HFFc6 (cell line): ENCODE measurements at regions not wholly inside any gene's neighbourhood (a gene's known extent, or its start where the extent isn't known, plus 50 kb on each side); places are given as distances from the start of the nearest gene placed in this dataset.

ENCODE experiments used
- DNase-seq: peaks from one replicate; pipeline ENCODE4 v3.0.0-alpha.2; 2018
- H3K27ac Mint-ChIP-seq: 2 replicates; pipeline ENCODE4 v1.8.0; 2020; ENCODE audit warnings: mild to moderate bottlenecking, mixed read lengths
- H3K27me3 Mint-ChIP-seq: 2 replicates; pipeline ENCODE4 v1.8.0; 2021; ENCODE audit warnings: mild to moderate bottlenecking, moderate library complexity, mixed read lengths; ENCODE audit not compliant: insufficient read depth
- H3K36me3 Mint-ChIP-seq: 2 replicates; pipeline ENCODE4 v1.8.0; 2021; ENCODE audit warnings: low read depth, mixed read lengths
- H3K4me1 Mint-ChIP-seq: 2 replicates; pipeline ENCODE4 v1.8.0; 2020; ENCODE audit warnings: low read depth, mixed read lengths
- H3K4me3 Mint-ChIP-seq: 2 replicates; pipeline ENCODE4 v1.8.0; 2020; ENCODE audit warnings: mild to moderate bottlenecking, moderate library complexity, mixed read lengths
- H3K9me3 Mint-ChIP-seq: 2 replicates; pipeline ENCODE4 v1.8.0; 2020; ENCODE audit warnings: mild to moderate bottlenecking, mixed read lengths
- CTCF ChIP-seq: fragments of 200-600 bp; sonication (generic); IDR thresholded peaks from 2 replicates; pipeline ENCODE4 v1.5.0; 2021; ENCODE audit warnings: antibody characterized with exemption, mild to moderate bottlenecking

DNA sequence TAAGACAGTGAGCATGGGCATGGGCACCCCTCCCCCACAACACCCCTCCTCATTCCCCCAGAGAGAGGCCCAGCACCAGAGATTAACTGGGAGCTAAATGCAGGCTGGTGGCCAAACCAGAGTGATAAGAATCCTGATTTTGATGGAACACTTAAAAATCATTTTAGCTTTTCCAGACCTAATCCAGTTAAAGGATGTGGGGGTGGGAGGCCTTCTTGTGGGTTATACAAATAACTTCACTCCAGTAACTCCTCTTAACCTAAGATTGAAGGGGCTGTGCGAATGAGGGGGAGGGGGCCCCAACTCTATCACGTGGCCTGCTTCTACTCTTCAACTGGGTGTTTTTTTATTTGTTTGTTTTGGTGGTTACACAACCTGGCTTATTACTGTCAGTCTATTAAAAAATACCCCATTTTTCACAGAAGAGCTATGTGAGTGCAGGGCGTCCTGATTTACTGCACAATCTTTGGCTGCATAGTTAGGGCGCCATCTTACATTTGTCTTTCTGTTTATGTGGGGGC is 398.1 kb upstream of the LYPLAL1 start:
- no peak for DNase-seq
- Mint-ChIP-seq H3K27ac (no peak overlapping the region), H3K9me3 (no peaks in the 10 kb centered on the region), H3K36me3 (no peaks in the 10 kb centered on the region), H3K4me3 (no peak overlapping the region), H3K27me3 (peaks cover 4% of the 10 kb centered on the region), H3K4me1 (peaks cover 14% of the 10 kb centered on the region; the same call in 1 of the 2 replicates)
- no peak for TF ChIP-seq CTCF

GRCh38 chr1:218778257-218779126 is 395.2 kb upstream of the LYPLAL1 start:
- no peaks in the 10 kb centered on the region for H3K27me3 Mint-ChIP-seq
- H3K4me3 Mint-ChIP-seq = no peak overlapping the region
- peaks cover 5% of the 10 kb centered on the region; the same call in 1 of the 2 replicates for H3K4me1 Mint-ChIP-seq
- H3K27ac Mint-ChIP-seq = no peak overlapping the region
- DNase-seq = no peak
- no peaks in the 10 kb centered on the region for H3K36me3 Mint-ChIP-seq
- TF ChIP-seq CTCF = no peak
- H3K9me3 Mint-ChIP-seq = no peaks in the 10 kb centered on the region

DNA sequence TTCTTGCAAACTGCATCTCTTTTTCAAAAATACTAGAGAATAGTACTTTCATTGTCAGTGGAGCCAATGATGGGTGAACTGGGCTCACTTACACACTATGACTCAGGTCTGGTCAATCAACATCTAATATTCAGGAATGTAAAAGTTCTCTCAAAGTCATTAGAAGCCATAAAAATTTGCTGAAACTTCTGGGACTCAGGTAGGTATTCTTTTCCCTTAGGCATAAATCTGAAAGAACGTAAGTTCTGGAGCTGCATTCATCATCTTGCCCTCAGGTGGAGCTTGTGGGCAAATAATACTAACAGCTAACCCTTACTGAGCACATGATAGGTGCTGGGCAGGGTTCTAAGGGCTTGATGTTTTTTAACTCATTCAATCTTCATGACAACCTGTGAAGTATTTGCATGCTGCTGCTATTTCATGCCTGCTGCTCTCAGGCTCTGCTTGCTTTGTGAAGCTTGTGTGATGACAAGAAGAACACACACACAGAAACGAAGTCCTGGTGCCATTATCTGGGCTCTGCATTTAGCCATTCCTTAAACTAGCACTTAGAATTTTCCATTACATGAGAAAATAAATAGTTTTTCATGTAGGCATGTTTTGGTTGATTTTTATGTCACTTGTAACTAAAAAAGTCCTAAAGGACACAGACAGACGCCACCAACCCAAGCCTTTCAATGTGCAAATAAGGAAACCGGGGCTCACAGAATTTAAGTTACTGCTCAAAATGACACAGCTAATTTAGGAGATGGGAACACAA is 394.2 kb upstream of the LYPLAL1 start:
- Mint-ChIP-seq H3K4me3 (no peak overlapping the region), H3K9me3 (no peaks in the 10 kb centered on the region), H3K27me3 (no peaks in the 10 kb centered on the region), H3K4me1 (peaks cover 5% of the 10 kb centered on the region; the same call in 1 of the 2 replicates), H3K27ac (no peak overlapping the region), H3K36me3 (no peaks in the 10 kb centered on the region)
- TF ChIP-seq CTCF = no peak
- no peak for DNase-seq

DNA sequence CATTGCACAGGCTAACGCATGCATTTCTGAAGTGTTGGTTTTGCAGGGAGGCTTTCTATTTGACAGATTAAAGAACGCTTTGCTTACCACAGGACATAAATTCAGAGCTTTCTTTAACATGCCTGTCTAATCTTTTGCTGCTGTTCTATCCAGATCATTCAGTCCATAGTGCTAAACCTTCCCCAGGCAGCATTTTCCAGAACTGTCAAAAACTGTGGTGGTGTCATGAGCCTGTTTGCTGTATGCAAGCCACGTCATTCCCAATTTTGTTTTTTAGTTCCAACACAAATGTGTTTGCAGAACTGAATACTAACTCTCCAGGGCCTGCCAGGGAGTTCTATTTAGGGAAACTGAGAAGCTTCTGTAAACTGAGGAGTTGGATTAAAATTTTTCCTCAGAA is 390.5 kb upstream of the LYPLAL1 start:
- TF ChIP-seq CTCF = no peak

DNA sequence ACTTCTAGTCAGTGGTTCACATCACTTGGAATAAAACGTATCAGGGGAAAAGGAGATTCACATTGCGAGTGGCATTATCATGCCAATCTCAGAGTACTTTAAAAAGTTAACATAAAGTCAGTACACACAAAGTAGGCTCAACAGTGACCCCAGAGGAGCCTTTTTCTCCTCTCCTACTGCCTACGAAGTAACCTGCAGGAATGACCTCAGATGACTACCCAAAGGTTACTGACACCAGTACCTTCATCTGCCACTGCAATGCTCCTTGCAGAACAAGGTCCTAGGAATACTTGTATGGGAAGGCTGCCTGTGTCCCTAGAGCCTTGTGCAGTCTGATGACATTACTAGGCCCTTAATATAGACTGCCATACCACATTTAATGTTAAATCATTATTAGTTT is 389.8 kb upstream of the LYPLAL1 start:
- no peak for TF ChIP-seq CTCF
- Mint-ChIP-seq H3K27ac (no peak overlapping the region), H3K9me3 (no peaks in the 10 kb centered on the region)

More for the DNA sequence above, 390.5 kb upstream of the LYPLAL1 start:
- Mint-ChIP-seq H3K4me1 (peaks cover 11% of the 10 kb centered on the region; the same call in 1 of the 2 replicates), H3K4me3 (no peak overlapping the region), H3K27me3 (no peaks in the 10 kb centered on the region; the same call in 1 of the 2 replicates), H3K9me3 (no peaks in the 10 kb centered on the region), H3K36me3 (peaks cover 4% of the 10 kb centered on the region; the same call in 1 of the 2 replicates), H3K27ac (no peak overlapping the region)
- DNase-seq = no peak

More for the DNA sequence above, 389.8 kb upstream of the LYPLAL1 start:
- peaks cover 6% of the 10 kb centered on the region; the same call in 1 of the 2 replicates for H3K4me1 Mint-ChIP-seq
- no peaks in the 10 kb centered on the region; the same call in 1 of the 2 replicates for H3K27me3 Mint-ChIP-seq
- peaks cover 4% of the 10 kb centered on the region; the same call in 1 of the 2 replicates for H3K36me3 Mint-ChIP-seq
- H3K4me3 Mint-ChIP-seq = no peak overlapping the region
- no peak for DNase-seq
